Activated naive CD4-positive, alpha-beta T cell treated with Interleukin-2 at 50 U/mL for 16 hours (primary cell): ENCODE measurements at regions not wholly inside any gene's neighbourhood (a gene's known extent, or its start where the extent isn't known, plus 50 kb on each side); places are given as distances from the start of the nearest gene placed in this dataset.

Experiments used
- DNase-seq: peaks from one replicate; pipeline ENCODE4 v3.0.0-alpha.2; 2020

- DNase-seq, result no peak
Observed at GRCh38 chr5:117095346-117096332, 521.0 kb upstream of the SEMA6A start.

- no peak for DNase-seq
Observed at GRCh38 chr5:117094114-117094815, 519.6 kb upstream of the SEMA6A start.

- no peak for DNase-seq
Observed at GRCh38 chr5:117093653-117094052, 519.0 kb upstream of the SEMA6A start.

DNA sequence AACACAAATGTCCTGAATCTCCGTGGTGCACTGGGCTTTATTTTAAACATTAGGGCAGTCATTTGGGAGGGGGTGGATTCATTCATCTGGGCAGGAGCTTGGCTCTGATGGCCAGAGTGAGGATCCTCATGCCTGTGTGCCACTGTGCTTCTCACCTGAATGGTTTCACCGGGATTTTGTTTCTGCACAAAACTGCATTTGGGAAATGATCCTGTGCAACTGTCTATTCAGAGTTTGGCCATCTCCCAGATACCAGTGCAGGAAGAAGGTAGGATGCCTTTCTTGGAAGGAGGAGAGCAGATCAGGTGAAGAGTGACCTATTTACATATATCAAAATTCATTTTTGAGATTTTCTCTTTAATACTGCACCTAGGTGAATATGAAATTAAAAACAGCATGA is 514.4 kb upstream of the SEMA6A start:
- DNase-seq, result no peak

DNA sequence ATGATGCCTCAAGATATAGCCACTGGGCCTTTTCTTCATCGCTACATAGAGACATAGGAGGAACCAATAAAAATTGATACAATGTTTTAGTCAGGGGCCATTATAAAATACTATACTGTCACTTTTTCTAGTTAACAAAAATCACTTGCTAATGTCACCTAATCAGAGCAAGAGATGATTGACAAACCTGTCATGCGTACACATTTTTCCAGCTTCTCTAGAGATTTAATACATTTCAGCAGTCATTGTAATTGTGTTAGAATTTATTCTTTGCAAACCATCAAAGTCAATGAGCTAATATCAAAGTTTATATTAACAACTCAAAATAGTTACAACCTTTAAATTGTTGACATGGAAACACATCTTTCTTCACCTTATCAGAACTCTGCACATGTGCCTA is 513.6 kb upstream of the SEMA6A start:
- no peak for DNase-seq

DNA sequence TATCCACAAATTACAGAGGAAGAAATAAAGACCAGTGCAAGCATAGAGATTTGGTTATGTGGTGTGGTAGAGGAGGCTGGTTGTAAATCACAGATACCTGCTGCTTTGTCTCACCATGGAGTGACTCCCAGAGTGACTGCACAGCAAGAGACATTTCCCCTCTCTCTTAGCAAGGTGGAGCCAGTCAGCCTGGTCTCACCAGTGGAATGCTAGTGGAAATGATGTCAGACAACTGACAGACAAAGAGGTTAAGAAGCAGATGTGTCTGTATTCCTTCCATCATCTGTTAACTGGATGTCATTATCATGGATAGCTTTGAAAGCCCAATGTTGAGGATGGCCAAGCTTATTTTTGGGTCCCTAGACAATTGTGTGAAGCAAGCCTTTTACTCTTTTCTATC is 509.4 kb upstream of the SEMA6A start:
- DNase-seq, result no peak

DNA sequence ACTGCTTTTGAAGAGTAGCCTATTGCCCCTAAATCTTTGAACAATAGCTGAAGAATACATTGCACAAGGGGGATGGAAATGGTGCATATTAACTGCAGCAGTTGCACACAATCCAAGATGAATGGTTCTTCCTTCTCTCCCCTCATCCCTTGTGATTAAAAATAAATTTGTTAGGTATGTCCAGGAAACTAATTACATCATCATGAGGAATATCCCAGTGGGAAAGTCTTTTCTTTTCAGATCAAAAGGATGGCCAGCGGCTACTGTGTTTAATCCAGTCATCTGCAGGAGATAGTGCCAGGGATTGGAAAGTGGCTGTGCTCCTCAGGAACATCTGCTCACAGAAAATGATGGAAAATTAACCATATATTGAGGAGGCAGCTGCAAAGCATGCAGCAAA is 508.4 kb upstream of the SEMA6A start:
- DNase-seq, result no peak

GRCh38 chr5:117077142-117077541 is 502.5 kb upstream of the SEMA6A start:
- DNase-seq, result no peak

- no peak for DNase-seq
Observed at GRCh38 chr5:117072439-117072838, 497.8 kb upstream of the SEMA6A start.

DNA sequence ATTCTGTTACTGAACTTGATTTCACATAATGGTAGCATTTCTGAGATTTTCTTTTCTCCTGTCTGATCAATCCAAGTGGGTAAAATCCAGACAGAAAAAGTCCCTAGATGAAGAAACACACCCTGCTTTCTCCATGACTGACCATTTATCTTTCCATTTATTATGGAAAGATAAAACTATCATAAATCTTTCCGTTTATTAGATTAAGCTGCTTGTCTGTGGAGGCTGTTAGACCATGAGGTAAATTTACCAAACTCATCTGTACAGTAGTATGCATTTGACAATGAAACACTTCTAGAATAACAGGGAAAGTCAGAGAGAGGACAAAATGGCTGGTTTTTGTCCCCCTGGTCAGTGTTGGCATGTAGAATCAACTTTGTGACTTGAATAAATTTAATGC is 491.2 kb upstream of the SEMA6A start:
- DNase-seq, result no peak

DNA sequence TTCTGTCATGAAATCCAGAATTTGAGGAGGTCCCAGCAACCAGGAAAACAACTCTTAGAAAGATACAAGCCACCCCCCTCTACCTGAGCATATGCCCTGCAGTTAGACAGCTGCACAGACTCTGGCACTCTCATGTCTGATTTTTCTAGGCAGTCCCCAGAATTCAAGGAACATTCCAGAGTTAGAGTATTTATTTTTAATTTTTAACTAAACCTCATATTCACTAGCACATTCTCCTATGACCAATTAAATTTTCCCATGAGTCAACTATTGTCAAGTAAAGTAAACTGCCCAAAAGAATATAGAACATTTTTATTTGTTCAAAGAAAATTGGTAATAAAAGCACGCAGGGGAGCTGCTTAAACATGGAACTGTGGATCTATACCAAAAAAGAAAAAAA is 490.5 kb upstream of the SEMA6A start:
- DNase-seq, result no peak

DNA sequence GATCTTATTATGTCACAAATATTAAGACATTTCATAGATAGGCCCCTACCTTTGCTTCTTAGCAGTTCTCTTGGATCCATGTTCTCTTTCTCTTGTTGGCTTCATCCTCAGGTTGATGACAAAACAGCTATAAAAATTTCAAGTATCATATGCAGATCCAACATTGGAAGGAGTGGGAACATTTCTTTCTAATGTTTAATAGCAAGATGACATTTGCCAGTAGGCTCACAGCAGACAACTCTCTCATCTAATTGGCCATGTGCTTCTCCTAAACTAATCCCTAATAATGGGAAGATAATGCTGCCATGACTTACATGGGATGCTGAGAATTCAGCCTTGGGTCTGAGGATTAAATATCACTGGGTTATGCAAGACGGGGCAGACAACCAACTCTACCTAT is 485.5 kb upstream of the SEMA6A start:
- DNase-seq, result no peak

- no peak for DNase-seq
Observed at GRCh38 chr5:117058740-117059139, 484.1 kb upstream of the SEMA6A start.

DNA sequence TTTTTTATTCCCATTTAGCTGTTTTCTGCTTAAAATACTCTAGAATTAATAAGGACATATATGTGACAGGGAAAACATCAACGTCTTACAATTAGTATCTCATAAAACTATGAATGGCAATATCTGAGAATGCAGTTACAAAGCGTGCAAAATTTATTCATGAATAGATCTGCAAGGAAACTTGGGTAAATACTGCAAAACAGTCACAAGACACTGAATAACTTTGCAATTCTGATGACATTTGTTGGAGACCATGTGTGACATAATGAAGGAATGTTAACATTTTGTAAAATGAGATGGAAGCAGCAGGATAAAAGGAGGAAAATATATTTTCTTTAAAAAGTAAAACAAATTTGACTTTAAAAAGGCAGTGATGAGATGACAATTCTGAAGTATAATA is 480.9 kb upstream of the SEMA6A start:
- DNase-seq, result no peak

DNA sequence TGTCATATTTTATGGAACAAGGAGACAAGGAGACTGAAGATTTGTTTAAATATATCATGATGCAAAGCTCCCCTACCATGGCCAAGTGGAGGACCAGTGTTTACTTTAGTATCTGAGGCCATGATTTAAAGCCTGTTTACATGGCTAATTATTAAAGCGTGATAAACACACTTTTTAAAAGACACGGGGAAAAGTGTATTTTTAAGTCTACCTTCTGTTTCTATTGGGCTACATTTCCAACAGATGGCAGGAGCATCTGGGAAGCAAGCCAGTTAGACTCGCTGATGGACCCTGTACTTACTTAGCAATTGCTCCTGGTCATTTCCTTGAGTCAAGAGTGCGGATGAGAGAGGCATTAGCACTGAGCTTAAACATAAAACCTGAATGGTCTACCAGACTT is 480.3 kb upstream of the SEMA6A start:
- no peak for DNase-seq

GRCh38 chr5:117054141-117054540 is 479.5 kb upstream of the SEMA6A start:
- no peak for DNase-seq

GRCh38 chr5:117041926-117042595 is 467.4 kb upstream of the SEMA6A start:
- no peak for DNase-seq

DNA sequence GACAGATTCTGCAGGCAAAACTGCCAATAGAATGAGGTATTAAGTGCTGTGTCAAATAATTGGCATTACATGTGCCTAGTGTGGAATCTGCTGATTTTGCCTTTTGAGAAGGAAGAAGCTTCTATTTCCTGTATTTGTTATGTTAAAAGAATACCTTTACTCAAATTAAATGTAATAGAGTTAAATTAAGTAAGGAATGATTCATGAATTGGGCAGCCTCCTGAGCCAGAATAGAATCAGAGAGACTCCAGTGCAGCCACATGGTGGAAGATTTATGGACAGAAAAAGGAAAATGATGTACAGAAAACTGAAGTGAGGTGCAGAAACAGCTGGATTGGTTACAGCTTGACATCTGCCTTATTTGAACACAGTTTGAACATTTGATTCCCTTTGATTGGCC is 464.4 kb upstream of the SEMA6A start:
- no peak for DNase-seq

DNA sequence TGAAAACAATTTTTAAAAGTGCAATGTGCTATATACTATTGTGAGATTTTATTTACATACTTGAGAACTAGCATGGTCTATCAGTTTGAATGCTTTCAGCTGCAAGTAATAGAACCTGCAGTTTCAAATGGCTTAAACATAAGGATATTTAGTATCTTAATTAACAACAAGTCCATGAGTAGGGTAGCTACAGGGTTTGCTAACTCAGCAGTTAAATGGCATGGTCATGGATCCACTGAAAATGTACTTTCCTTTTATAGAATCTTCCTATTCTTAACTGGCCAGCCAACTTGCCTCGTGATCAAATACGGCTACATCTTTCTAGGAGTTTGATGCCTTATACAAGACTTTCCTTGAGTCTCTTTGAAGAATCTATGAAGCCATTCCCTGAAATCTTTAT is 452.8 kb upstream of the SEMA6A start:
- DNase-seq, result no peak

DNA sequence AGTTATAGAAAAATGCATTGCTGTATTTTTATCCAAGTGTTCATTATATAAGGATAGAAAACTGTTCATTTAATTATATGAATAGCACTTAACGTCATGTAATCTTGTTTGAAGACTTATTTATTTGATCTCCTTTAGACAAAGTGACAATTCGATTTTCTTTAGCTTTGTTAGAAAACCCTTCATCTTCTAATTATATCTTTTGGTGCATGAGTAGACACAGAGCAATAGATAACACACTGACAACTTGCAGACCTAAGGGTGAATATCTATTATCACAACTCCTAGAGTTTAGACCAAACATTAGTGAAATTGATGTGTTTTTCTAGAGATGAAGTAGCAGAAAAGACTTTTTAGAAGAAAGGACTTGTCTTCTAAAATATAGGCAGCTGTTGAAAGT is 446.4 kb upstream of the SEMA6A start:
- DNase-seq, result no peak

GRCh38 chr5:117013280-117013877 is 438.8 kb upstream of the SEMA6A start:
- DNase-seq, result no peak

GRCh38 chr5:117010574-117010973 is 436.0 kb upstream of the SEMA6A start:
- no peak for DNase-seq

GRCh38 chr5:116998024-116998423 is 423.4 kb upstream of the SEMA6A start:
- no peak for DNase-seq
